GM18498 (cell line): ENCODE measurements at regions not wholly inside any gene's neighbourhood (a gene's known extent, or its start where the extent isn't known, plus 50 kb on each side); places are given as distances from the start of the nearest gene placed in this dataset.

Experiments
- ATAC-seq: cut with Tn5 transposase; IDR thresholded peaks from one replicate; pipeline ENCODE4 v1.9.1; 2021; ENCODE audit warnings: mild to moderate bottlenecking, moderate library complexity; ENCODE audit not compliant: unreplicated experiment

GRCh38 chr3:28940530-28940929, 340.3 kb upstream of the RBMS3 start:
- ATAC-seq, result peak; percentile 68

GRCh38 chr3:28940994-28941393, 339.9 kb upstream of the RBMS3 start:
- peak; percentile 24 for ATAC-seq

- ATAC-seq, result no peak
Measured at GRCh38 chr3:28947061-28947460, 333.8 kb upstream of the RBMS3 start.

- ATAC-seq, result no peak
Measured at GRCh38 chr3:28947751-28948150, 333.1 kb upstream of the RBMS3 start.

GRCh38 chr3:28948685-28949084, 332.2 kb upstream of the RBMS3 start:
- ATAC-seq, result no peak

- no peak for ATAC-seq
Measured at GRCh38 chr3:28949580-28949979, 331.3 kb upstream of the RBMS3 start.

GRCh38 chr3:28950614-28951013, 330.3 kb upstream of the RBMS3 start:
- ATAC-seq, result no peak

- no peak for ATAC-seq
Measured at GRCh38 chr3:28951772-28952556, 328.9 kb upstream of the RBMS3 start.

GRCh38 chr3:28958656-28959055, 322.2 kb upstream of the RBMS3 start:
- no peak for ATAC-seq

- no peak for ATAC-seq
Measured at GRCh38 chr3:28971156-28971555, 309.7 kb upstream of the RBMS3 start.

- no peak for ATAC-seq
Measured at GRCh38 chr3:28972921-28973320, 307.9 kb upstream of the RBMS3 start.

GRCh38 chr3:28973609-28974008, 307.3 kb upstream of the RBMS3 start:
- no peak for ATAC-seq

- ATAC-seq, result no peak
Measured at GRCh38 chr3:28978092-28978491, 302.8 kb upstream of the RBMS3 start.

- no peak for ATAC-seq
Measured at GRCh38 chr3:28980131-28980530, 300.7 kb upstream of the RBMS3 start.

GRCh38 chr3:28980631-28981030, 300.2 kb upstream of the RBMS3 start:
- ATAC-seq, result no peak

- peak; percentile 84 for ATAC-seq
Measured at GRCh38 chr3:28982906-28983305, 298.0 kb upstream of the RBMS3 start.

- no peak for ATAC-seq
Measured at GRCh38 chr3:28986922-28987321, 293.9 kb upstream of the RBMS3 start.

- peak; percentile 87 for ATAC-seq
Measured at GRCh38 chr3:28989646-28990089, 291.2 kb upstream of the RBMS3 start.

- no peak for ATAC-seq
Measured at GRCh38 chr3:28994161-28994905, 286.5 kb upstream of the RBMS3 start.

GRCh38 chr3:29004885-29005599, 275.8 kb upstream of the RBMS3 start:
- peak; percentile 97 for ATAC-seq

GRCh38 chr3:29005862-29006261, 275.0 kb upstream of the RBMS3 start:
- ATAC-seq, result no peak

- ATAC-seq, result no peak
Measured at GRCh38 chr3:29011441-29011840, 269.4 kb upstream of the RBMS3 start.
